ENCODE measurements at regions not wholly inside any gene's neighbourhood (a gene's known extent, or its start where the extent isn't known, plus 50 kb on each side); places are given as distances from the start of the nearest gene placed in this dataset.

DNA sequence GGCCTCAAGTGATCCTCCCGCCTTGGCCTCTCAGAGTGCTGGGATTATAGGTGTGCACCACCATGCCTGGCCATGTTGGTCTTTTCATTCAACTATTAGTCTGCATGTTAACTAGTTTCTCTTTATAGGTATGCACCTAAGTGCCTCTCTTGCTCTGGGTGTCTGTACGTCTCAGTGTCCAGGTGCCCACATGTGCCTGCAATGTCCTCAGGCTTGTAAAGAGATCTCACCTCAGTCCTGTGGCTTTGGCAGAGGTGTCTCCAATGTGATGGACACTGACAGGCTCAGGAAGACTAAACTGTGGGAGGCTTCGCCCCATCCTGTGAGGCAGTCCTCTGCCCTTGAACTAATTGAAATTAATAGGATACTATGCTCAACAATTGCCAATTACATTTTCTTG lies 526.3 kb downstream of the PTPRU start:
- no peaks in the 10 kb centered on the region for H3K79me2 ChIP-seq (ENCODE audit: control insufficient read depth, low read length)
- H3K9me2 ChIP-seq (replicated peaks; ENCODE audit: control insufficient read depth, low read length) = no peaks in the 10 kb centered on the region
- no peaks in the 10 kb centered on the region for H3K36me3 ChIP-seq (ENCODE audit: control insufficient read depth, low read length)
- TF ChIP-seq, protein P1, sequence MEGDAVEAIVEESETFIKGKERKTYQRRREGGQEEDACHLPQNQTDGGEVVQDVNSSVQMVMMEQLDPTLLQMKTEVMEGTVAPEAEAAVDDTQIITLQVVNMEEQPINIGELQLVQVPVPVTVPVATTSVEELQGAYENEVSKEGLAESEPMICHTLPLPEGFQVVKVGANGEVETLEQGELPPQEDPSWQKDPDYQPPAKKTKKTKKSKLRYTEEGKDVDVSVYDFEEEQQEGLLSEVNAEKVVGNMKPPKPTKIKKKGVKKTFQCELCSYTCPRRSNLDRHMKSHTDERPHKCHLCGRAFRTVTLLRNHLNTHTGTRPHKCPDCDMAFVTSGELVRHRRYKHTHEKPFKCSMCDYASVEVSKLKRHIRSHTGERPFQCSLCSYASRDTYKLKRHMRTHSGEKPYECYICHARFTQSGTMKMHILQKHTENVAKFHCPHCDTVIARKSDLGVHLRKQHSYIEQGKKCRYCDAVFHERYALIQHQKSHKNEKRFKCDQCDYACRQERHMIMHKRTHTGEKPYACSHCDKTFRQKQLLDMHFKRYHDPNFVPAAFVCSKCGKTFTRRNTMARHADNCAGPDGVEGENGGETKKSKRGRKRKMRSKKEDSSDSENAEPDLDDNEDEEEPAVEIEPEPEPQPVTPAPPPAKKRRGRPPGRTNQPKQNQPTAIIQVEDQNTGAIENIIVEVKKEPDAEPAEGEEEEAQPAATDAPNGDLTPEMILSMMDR (IDR thresholded peaks at IDR 0.05; ENCODE audit: low read depth, low read length, poor library complexity, severe bottlenecking) = no peak
- no peak for TF ChIP-seq EZH2phosphoT487 (IDR thresholded peaks at IDR 0.05; ENCODE audit: borderline replicate concordance, low read length)
- H3K4me3 ChIP-seq (ENCODE audit: low read length) = no peak overlapping the region
- H3K4me1 ChIP-seq (ENCODE audit: control insufficient read depth, low read length) = no peaks in the 10 kb centered on the region
- H3F3A ChIP-seq (ENCODE audit: control insufficient read depth, insufficient read depth) = no peaks in the 10 kb centered on the region
- H3K27ac ChIP-seq (ENCODE audit: low read depth, low read length) = no peak overlapping the region
- H3K9me3 ChIP-seq (ENCODE audit: control insufficient read depth, insufficient read depth, low read length) = no peaks in the 10 kb centered on the region
- no peaks in the 10 kb centered on the region for H3K27me3 ChIP-seq (ENCODE audit: control insufficient read depth, low read length)
- H4K20me1 ChIP-seq (ENCODE audit: control insufficient read depth, insufficient read depth, low read depth, low read length) = no peaks in the 10 kb centered on the region
- H3K4me2 ChIP-seq (ENCODE audit: low read length) = no peak overlapping the region

DNA sequence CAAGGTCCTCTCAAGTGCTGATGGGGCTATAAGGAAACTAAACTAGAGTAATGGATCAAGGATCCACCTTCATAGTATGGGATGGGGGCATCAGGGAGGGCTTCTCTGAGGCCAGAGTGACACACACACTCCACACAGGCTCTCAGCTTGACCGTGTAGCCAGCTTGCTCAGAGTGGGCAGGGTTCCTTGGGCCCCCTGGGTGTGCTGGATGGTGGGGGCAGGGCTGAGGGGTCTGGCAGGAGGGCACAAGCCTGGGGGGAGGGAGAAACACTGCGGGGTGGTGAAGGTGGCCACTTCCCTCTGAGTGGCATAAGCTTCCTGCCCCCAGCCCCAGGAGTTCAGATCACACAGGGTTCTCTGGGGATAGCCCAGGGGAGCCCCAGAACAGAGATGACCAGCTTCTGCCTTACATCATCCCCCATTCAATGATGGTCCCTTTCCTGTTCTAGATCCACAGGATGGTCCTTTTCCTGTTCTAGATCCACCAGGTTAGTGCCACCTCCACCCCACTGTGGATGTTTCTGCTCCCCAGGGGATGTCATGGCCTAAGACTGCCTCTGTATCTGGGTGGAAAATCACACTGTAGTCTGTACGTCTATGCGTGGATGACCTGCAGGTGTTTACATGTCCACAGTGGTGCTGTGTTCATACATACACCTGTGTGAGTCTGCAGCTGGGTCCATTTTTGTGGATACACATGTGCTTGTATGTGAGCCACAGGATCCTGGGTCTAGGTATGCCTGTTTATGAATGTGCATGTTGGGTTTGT lies 525.0 kb downstream of the PTPRU start:
- Histone ChIP-seq H3K36me3 (ENCODE audit: control insufficient read depth, low read length) (no peaks in the 10 kb centered on the region), H3K79me2 (ENCODE audit: control insufficient read depth, low read length) (no peaks in the 10 kb centered on the region), H3K4me3 (ENCODE audit: low read length) (no peak overlapping the region), H3K4me2 (ENCODE audit: low read length) (no peak overlapping the region), H4K20me1 (ENCODE audit: control insufficient read depth, insufficient read depth, low read depth, low read length) (no peaks in the 10 kb centered on the region), H3K27ac (ENCODE audit: low read depth, low read length) (no peak overlapping the region), H3K27me3 (ENCODE audit: control insufficient read depth, low read length) (no peaks in the 10 kb centered on the region), H3K9me3 (ENCODE audit: control insufficient read depth, insufficient read depth, low read length) (no peaks in the 10 kb centered on the region), H3K9me2 (replicated peaks; ENCODE audit: control insufficient read depth, low read length) (no peaks in the 10 kb centered on the region), H3F3A (ENCODE audit: control insufficient read depth, insufficient read depth) (no peaks in the 10 kb centered on the region), H3K4me1 (ENCODE audit: control insufficient read depth, low read length) (no peaks in the 10 kb centered on the region)
- no peak for TF ChIP-seq EZH2phosphoT487 (IDR thresholded peaks at IDR 0.05; ENCODE audit: borderline replicate concordance, low read length)
- TF ChIP-seq, protein P1 (IDR thresholded peaks at IDR 0.05; ENCODE audit: low read depth, low read length, poor library complexity, severe bottlenecking) = no peak

GRCh38 chr1:29760067-29760564 lies 523.8 kb downstream of the PTPRU start:
- H3K4me2 ChIP-seq (ENCODE audit: low read length) = no peak overlapping the region
- no peaks in the 10 kb centered on the region for H3K27me3 ChIP-seq (ENCODE audit: control insufficient read depth, low read length)

More at GRCh38 chr1:29760067-29760564, 523.8 kb downstream of the PTPRU start:
- Histone ChIP-seq H3K9me2 (replicated peaks; ENCODE audit: control insufficient read depth, low read length) (no peaks in the 10 kb centered on the region), H3K9me3 (ENCODE audit: control insufficient read depth, insufficient read depth, low read length) (no peaks in the 10 kb centered on the region), H3K27ac (ENCODE audit: low read depth, low read length) (no peak overlapping the region), H3K79me2 (ENCODE audit: control insufficient read depth, low read length) (no peaks in the 10 kb centered on the region), H3F3A (ENCODE audit: control insufficient read depth, insufficient read depth) (no peaks in the 10 kb centered on the region), H3K4me1 (ENCODE audit: control insufficient read depth, low read length) (no peaks in the 10 kb centered on the region), H3K4me3 (ENCODE audit: low read length) (no peak overlapping the region), H3K36me3 (ENCODE audit: control insufficient read depth, low read length) (no peaks in the 10 kb centered on the region), H4K20me1 (ENCODE audit: control insufficient read depth, insufficient read depth, low read depth, low read length) (no peaks in the 10 kb centered on the region)
- TF ChIP-seq EZH2phosphoT487 (IDR thresholded peaks at IDR 0.05; ENCODE audit: borderline replicate concordance, low read length) = no peak
- TF ChIP-seq, protein P1 (IDR thresholded peaks at IDR 0.05; ENCODE audit: low read depth, low read length, poor library complexity, severe bottlenecking) = no peak
